HL-60 (cell line): ENCODE measurements at regions not wholly inside any gene's neighbourhood (a gene's known extent, or its start where the extent isn't known, plus 50 kb on each side); places are given as distances from the start of the nearest gene placed in this dataset.

Experiments used
- GABPA ChIP-seq: IDR thresholded peaks from 2 replicates; pipeline ENCODE4 v1.6.1; 2012; ENCODE audit warnings: low read depth
- POLR2AphosphoS5 ChIP-seq: IDR thresholded peaks from 2 replicates; pipeline ENCODE4 v1.6.1; 2012; ENCODE audit warnings: low read depth
- SPI1 ChIP-seq: IDR thresholded peaks from 2 replicates; pipeline ENCODE4 v1.6.1; 2012; ENCODE audit warnings: low read depth, mild to moderate bottlenecking, borderline replicate concordance
- TF ChIP-seq, protein P1 (sequence below): IDR thresholded peaks from one replicate; pipeline ENCODE4 v1.5.1; 2011; ENCODE audit warnings: low read length, control low read depth, inconsistent platforms; ENCODE audit not compliant: insufficient read depth
- TF ChIP-seq, protein P2 (sequence below): IDR thresholded peaks from 2 replicates; pipeline ENCODE4 v1.6.1; 2012; ENCODE audit warnings: low read depth; ENCODE audit not compliant: insufficient replicate concordance

- TF ChIP-seq, protein P1, sequence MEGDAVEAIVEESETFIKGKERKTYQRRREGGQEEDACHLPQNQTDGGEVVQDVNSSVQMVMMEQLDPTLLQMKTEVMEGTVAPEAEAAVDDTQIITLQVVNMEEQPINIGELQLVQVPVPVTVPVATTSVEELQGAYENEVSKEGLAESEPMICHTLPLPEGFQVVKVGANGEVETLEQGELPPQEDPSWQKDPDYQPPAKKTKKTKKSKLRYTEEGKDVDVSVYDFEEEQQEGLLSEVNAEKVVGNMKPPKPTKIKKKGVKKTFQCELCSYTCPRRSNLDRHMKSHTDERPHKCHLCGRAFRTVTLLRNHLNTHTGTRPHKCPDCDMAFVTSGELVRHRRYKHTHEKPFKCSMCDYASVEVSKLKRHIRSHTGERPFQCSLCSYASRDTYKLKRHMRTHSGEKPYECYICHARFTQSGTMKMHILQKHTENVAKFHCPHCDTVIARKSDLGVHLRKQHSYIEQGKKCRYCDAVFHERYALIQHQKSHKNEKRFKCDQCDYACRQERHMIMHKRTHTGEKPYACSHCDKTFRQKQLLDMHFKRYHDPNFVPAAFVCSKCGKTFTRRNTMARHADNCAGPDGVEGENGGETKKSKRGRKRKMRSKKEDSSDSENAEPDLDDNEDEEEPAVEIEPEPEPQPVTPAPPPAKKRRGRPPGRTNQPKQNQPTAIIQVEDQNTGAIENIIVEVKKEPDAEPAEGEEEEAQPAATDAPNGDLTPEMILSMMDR: no peak
- TF ChIP-seq POLR2AphosphoS5 (no peak), SPI1 (no peak), GABPA (no peak)
- TF ChIP-seq, protein P2, sequence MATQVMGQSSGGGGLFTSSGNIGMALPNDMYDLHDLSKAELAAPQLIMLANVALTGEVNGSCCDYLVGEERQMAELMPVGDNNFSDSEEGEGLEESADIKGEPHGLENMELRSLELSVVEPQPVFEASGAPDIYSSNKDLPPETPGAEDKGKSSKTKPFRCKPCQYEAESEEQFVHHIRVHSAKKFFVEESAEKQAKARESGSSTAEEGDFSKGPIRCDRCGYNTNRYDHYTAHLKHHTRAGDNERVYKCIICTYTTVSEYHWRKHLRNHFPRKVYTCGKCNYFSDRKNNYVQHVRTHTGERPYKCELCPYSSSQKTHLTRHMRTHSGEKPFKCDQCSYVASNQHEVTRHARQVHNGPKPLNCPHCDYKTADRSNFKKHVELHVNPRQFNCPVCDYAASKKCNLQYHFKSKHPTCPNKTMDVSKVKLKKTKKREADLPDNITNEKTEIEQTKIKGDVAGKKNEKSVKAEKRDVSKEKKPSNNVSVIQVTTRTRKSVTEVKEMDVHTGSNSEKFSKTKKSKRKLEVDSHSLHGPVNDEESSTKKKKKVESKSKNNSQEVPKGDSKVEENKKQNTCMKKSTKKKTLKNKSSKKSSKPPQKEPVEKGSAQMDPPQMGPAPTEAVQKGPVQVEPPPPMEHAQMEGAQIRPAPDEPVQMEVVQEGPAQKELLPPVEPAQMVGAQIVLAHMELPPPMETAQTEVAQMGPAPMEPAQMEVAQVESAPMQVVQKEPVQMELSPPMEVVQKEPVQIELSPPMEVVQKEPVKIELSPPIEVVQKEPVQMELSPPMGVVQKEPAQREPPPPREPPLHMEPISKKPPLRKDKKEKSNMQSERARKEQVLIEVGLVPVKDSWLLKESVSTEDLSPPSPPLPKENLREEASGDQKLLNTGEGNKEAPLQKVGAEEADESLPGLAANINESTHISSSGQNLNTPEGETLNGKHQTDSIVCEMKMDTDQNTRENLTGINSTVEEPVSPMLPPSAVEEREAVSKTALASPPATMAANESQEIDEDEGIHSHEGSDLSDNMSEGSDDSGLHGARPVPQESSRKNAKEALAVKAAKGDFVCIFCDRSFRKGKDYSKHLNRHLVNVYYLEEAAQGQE: no peak
Measured at GRCh38 chr4:35229021-35229420, 1015.3 kb downstream of the ARAP2 start.
